ENCODE measurements at regions not wholly inside any gene's neighbourhood (a gene's known extent, or its start where the extent isn't known, plus 50 kb on each side); places are given as distances from the start of the nearest gene placed in this dataset.

GRCh38 chr11:116233561-116233960, 539.2 kb downstream of the BUD13 start:
- DNase-seq: no peak

GRCh38 chr11:116232364-116232828, 540.4 kb downstream of the BUD13 start:
- no peak for DNase-seq

- no peak for DNase-seq
These were observed 541.2 kb downstream of the BUD13 start for GRCh38 chr11:116231543-116231942.

GRCh38 chr11:116230438-116230837, 542.3 kb downstream of the BUD13 start:
- DNase-seq: no peak

GRCh38 chr11:116229236-116229970, 543.4 kb downstream of the BUD13 start:
- no peak for DNase-seq

- no peak for DNase-seq
These were observed 546.1 kb downstream of the BUD13 start for GRCh38 chr11:116226731-116227130.

GRCh38 chr11:116225784-116226585, 546.8 kb downstream of the BUD13 start:
- no peak for DNase-seq

GRCh38 chr11:116225236-116225635, 547.6 kb downstream of the BUD13 start:
- no peak for DNase-seq

- DNase-seq: no peak
These were observed 547.9 kb downstream of the BUD13 start for GRCh38 chr11:116224889-116225200.

- DNase-seq: peak; percentile 4
These were observed 548.5 kb downstream of the BUD13 start for GRCh38 chr11:116224154-116224888.

- DNase-seq: no peak
These were observed 551.4 kb downstream of the BUD13 start for GRCh38 chr11:116221351-116221750.

- no peak for DNase-seq
These were observed 553.6 kb downstream of the BUD13 start for GRCh38 chr11:116219171-116219635.

GRCh38 chr11:116217441-116217840, 555.3 kb downstream of the BUD13 start:
- DNase-seq: no peak

GRCh38 chr11:116217006-116217405, 555.8 kb downstream of the BUD13 start:
- DNase-seq: no peak

GRCh38 chr11:116215471-116216113, 557.2 kb downstream of the BUD13 start:
- DNase-seq: no peak

- DNase-seq: no peak
These were observed 561.6 kb downstream of the BUD13 start for GRCh38 chr11:116211147-116211546.

- DNase-seq: no peak
These were observed 562.1 kb downstream of the BUD13 start for GRCh38 chr11:116210663-116211062.

- no peak for DNase-seq
These were observed 563.5 kb downstream of the BUD13 start for GRCh38 chr11:116209255-116209654.

GRCh38 chr11:116207421-116208141, 565.2 kb downstream of the BUD13 start:
- DNase-seq: no peak

GRCh38 chr11:116207019-116207418, 565.8 kb downstream of the BUD13 start:
- DNase-seq: no peak

- no peak for DNase-seq
These were observed 569.9 kb downstream of the BUD13 start for GRCh38 chr11:116202922-116203321.

GRCh38 chr11:116200564-116200963, 572.2 kb downstream of the BUD13 start:
- no peak for DNase-seq

Measured in stimulated activated CD4-positive, alpha-beta T cell treated with anti-CD3 and anti-CD28 coated beads, Interleukin-1b, Interleukin-23, amount 100 ng/mL, for 48 hours (primary cell).